K562 (cell line): ENCODE measurements at regions not wholly inside any gene's neighbourhood (a gene's known extent, or its start where the extent isn't known, plus 50 kb on each side); places are given as distances from the start of the nearest gene placed in this dataset.

ENCODE experiments used
- ATAC-seq: fragments of 200-7000 bp; cut with Tn5 transposase; 3 replicates; pipeline ENCODE4 v1.9.1; 2020; ENCODE audit warnings: moderate library complexity
- BruUV-seq: library from RNA; stranded (reverse); fragments of 400-500 nt; replicated peaks from 2 replicates; lab custom pipeline; 2021; lab: Mats Ljungman, UMichigan
- CTCF ChIA-PET: fragments of 300-600 bp; formaldehyde crosslinking; extraction: SDS; loops from one replicate; lab custom pipeline; 2021; ENCODE audit warnings: low intra/inter-chr PET ratio; lab: Yijun Ruan, JAX
- POLR2A ChIA-PET: fragments of 300-600, 350-650 bp; sonication (Branson Sonifier 250); formaldehyde crosslinking; extraction: SDS; loops from one replicate; lab custom pipeline; 2021; ENCODE audit warnings: antibody characterized with exemption, inconsistent platforms; lab: Yijun Ruan, JAX
- DNase-seq, 4 experiments: peaks; one replicate each; pipeline versions ENCODE4 v3.0.0 to v3.0.0-alpha.2; 2011 to 2018; ENCODE audit warnings: low spot score in 3 of 4, mixed read lengths in 3 of 4; ENCODE audit errors: extremely low read depth in 1 of 4
- FAIRE-seq: peaks from 2 replicates; lab custom pipeline; 2011; peaks lifted over from hg19 to GRCh38; lab: Jason Lieb, UNC
- H2AFZ ChIP-seq: 2 replicates; pipeline ENCODE4 v1.6.0; 2011; ENCODE audit warnings: low read depth, low read length, control low read depth, inconsistent platforms
- H3K27ac ChIP-seq: fragments of 200-600 bp; 3 replicates; pipeline ENCODE4 v1.8.0; 2011; ENCODE audit warnings: low read depth, mild to moderate bottlenecking, control low read depth, inconsistent platforms, low read length, moderate library complexity, mixed read lengths; ENCODE audit errors: extremely low read depth
- H3K27me3 ChIP-seq, 2 experiments: fragments of 300-600 bp in 1 of 2; 2 replicates in 1 of 2; 3 replicates in 1 of 2; pipeline versions ENCODE4 v1.6.0 to v1.8.0; 2011; ENCODE audit warnings: inconsistent platforms in 2 of 2, low read length in 2 of 2, mild to moderate bottlenecking in 1 of 2, mixed read lengths in 1 of 2, moderate library complexity in 1 of 2; ENCODE audit not compliant: control insufficient read depth in 2 of 2, insufficient read depth in 2 of 2
- H3K36me3 ChIP-seq: fragments of 300-600 bp; 3 replicates; pipeline ENCODE4 v1.8.0; 2011; ENCODE audit warnings: mild to moderate bottlenecking, low read length, inconsistent platforms; ENCODE audit not compliant: control insufficient read depth, insufficient read depth
- H3K4me1 ChIP-seq, 2 experiments: fragments of 200-600 bp in 1 of 2; replicated peaks in 1 of 2; 2 replicates in 1 of 2; 3 replicates in 1 of 2; pipeline versions ENCODE4 v1.5.1 to v1.8.0; 2011; ENCODE audit warnings: inconsistent platforms in 2 of 2, low read length in 2 of 2, mild to moderate bottlenecking in 1 of 2, mixed read lengths in 1 of 2, moderate library complexity in 1 of 2; ENCODE audit not compliant: control insufficient read depth in 2 of 2, insufficient read depth in 2 of 2
- H3K4me2 ChIP-seq: 2 replicates; pipeline ENCODE4 v1.6.1; 2011; ENCODE audit warnings: low read length, control low read depth, inconsistent platforms, mixed read lengths; ENCODE audit not compliant: insufficient read depth
- H3K4me3 ChIP-seq: fragments of 200-600 bp; sonication (generic), shearing (Covaris generic); 2 replicates; pipeline ENCODE4 v1.5.1; 2016; ENCODE audit warnings: control low read depth, inconsistent platforms
- H3K79me2 ChIP-seq: fragments of 200-600 bp; 3 replicates; pipeline ENCODE4 v1.8.0; 2011; ENCODE audit warnings: low read length, inconsistent platforms; ENCODE audit not compliant: control insufficient read depth, insufficient read depth
- H3K9ac ChIP-seq, 2 experiments: 2 replicates each; pipeline versions ENCODE4 v1.6.0 to v1.6.1; 2011; ENCODE audit warnings: low read depth in 2 of 2, low read length in 2 of 2, control low read depth in 1 of 2, inconsistent platforms in 1 of 2, mild to moderate bottlenecking in 1 of 2, mixed read lengths in 1 of 2; ENCODE audit not compliant: insufficient read depth in 1 of 2
- H3K9me1 ChIP-seq: one replicate; pipeline ENCODE4 v1.6.0; 2011; ENCODE audit warnings: inconsistent platforms, mild to moderate bottlenecking, low read length, moderate library complexity; ENCODE audit not compliant: control insufficient read depth, insufficient read depth
- H3K9me3 ChIP-seq: replicated peaks from 2 replicates; pipeline ENCODE4 v1.5.1; 2011; ENCODE audit warnings: low read depth, low read length, inconsistent platforms; ENCODE audit not compliant: control insufficient read depth, insufficient read depth
- H4K20me1 ChIP-seq: replicated peaks from 2 replicates; pipeline ENCODE4 v1.6.1; 2011; ENCODE audit warnings: low read length, inconsistent platforms, mixed read lengths; ENCODE audit not compliant: control insufficient read depth, insufficient read depth
- CTCF ChIP-seq, 3 experiments: IDR thresholded peaks in 2 of 3; conservative IDR thresholded peaks in 1 of 3; 2 replicates each; pipeline ENCODE4 v1.5.1; 2011 to 2012; ENCODE audit warnings: low read length in 3 of 3, mild to moderate bottlenecking in 3 of 3, control low read depth in 2 of 3, improper control_type of control experiment in 1 of 3, inconsistent platforms in 1 of 3, low read depth in 1 of 3, mixed read lengths in 1 of 3, moderate library complexity in 1 of 3; ENCODE audit not compliant: insufficient read depth in 2 of 3
- NFIX ChIP-seq: fragments of 250-450 bp; sonication (Bioruptor Pico); IDR thresholded peaks from 2 replicates; pipeline ENCODE4 v1.4.0; 2020; ENCODE audit warnings: low read depth, mild to moderate bottlenecking, moderate library complexity
- RAD21 ChIP-seq, 2 experiments: fragments of 250-450 bp in 1 of 2; fragments of 450-650 bp in 1 of 2; sonication (Bioruptor Pico) in 1 of 2; formaldehyde crosslinking in 1 of 2; IDR thresholded peaks in 1 of 2; conservative IDR thresholded peaks in 1 of 2; 2 replicates each; pipeline versions ENCODE4 v1.4.0 to v1.8.0; 2020 to 2022; ENCODE audit warnings: mild to moderate bottlenecking in 2 of 2, moderate library complexity in 1 of 2
- SPI1 ChIP-seq: IDR thresholded peaks from 2 replicates; pipeline ENCODE4 v1.6.1; 2011; ENCODE audit warnings: low read depth, low read length, control low read depth, borderline replicate concordance
- WGBS: fragments of 100-300 bp; shearing (Covaris generic); methylation state at CpG from one replicate; pipeline ENCODE4 v1.1.6; 2016; ENCODE audit warnings: low coverage, mixed read lengths; ENCODE audit not compliant: insufficient coverage; ENCODE audit errors: missing lambda C conversion rate; 5-methylcytosine and 5-hydroxymethylcytosine counted together
- in situ Hi-C: fragments of 300-500 bp; cut with MboI; formaldehyde crosslinking; loops from 4 replicates; pipeline ENCODE4 v1.15.0; 2018; ENCODE audit warnings: inconsistent platforms, mixed read lengths
- intact Hi-C: fragments of 100-400 bp; cut with micrococcal nuclease; formaldehyde crosslinking; loops from 2 replicates; pipeline ENCODE4 v1.14.2; 2022

GRCh38 chr10:78933828-78934531 is 134.8 kb upstream of the ZMIZ1 start:
- CTCF ChIA-PET = no interaction called here
- no TSS peak for BruUV-seq

More at GRCh38 chr10:78933828-78934531, 134.8 kb upstream of the ZMIZ1 start:
- Histone ChIP-seq H2AFZ (no peak overlapping the region), H3K4me1 (peaks cover 9 to 17% of the 10 kb centered on the region in 2 experiments), H3K79me2 (no peaks in the 10 kb centered on the region), H3K4me3 (no peak overlapping the region), H3K27ac (no peak overlapping the region), H3K9me3 (no peaks in the 10 kb centered on the region), H3K27me3 (peaks cover 37 to 68% of the 10 kb centered on the region in 2 experiments), H4K20me1 (no peaks in the 10 kb centered on the region; the same call in none of the 2 replicates), H3K4me2 (no peak overlapping the region), H3K36me3 (no peaks in the 10 kb centered on the region), H3K9me1 (no peaks in the 10 kb centered on the region), H3K9ac (no peak overlapping the region)
- in situ Hi-C loops = no loop called here
- DNase-seq = no peak
- WGBS = 11% methylated on average over 14 of the region's 14 CpGs
- intact Hi-C loops = no loop called here
- POLR2A ChIA-PET = interaction anchor here (0.6 to 1.5 kb wide), 3 partner anchors 16 to 309 kb away, joined by 3 to 5 read pairs (median 3); no protein-coding TSS in a partner anchor
- no peak for FAIRE-seq
- TF ChIP-seq CTCF (IDR thresholded peaks at IDR 0.05 in 2 of 3, conservative IDR thresholded peaks at IDR 0.05 in 1 of 3; ENCODE audit: insufficient read depth in 2 of 3, low read depth in 1 of 3, low read length in 3 of 3) (0 out of 6 replicates have a peak, but pooled peaks of 1 of the 3 experiments have one; percentile 10), SPI1 (no peak), RAD21 (CRISPR knock-in tag; conservative IDR thresholded peaks at IDR 0.05 in 1 of 2, IDR thresholded peaks at IDR 0.05 in 1 of 2) (peak in 1 of 2 experiments; percentile 16; a peak in 1 of 4 replicates), NFIX (CRISPR knock-in tag) (no peak)
- ATAC-seq = no peak
